ENCODE measurements at regions not wholly inside any gene's neighbourhood (a gene's known extent, or its start where the extent isn't known, plus 50 kb on each side); places are given as distances from the start of the nearest gene placed in this dataset.
A peak's percentile ranks its signal among the peaks of the same experiment; 100 is the strongest.
"Not testable (repeated sequence)": the region's sequence is repeated elsewhere in the genome, so short reads cannot be mapped to it uniquely, and the experiment has no call there.

GRCh38 chr10:30170814-30171213, 111.4 kb upstream of the JCAD start:
- DNase-seq (ENCODE audit: low read depth) = peak; percentile 73

- no peak for DNase-seq (ENCODE audit: low read depth)
Observed at GRCh38 chr10:30170146-30170545, 110.8 kb upstream of the JCAD start.

- DNase-seq (ENCODE audit: low read depth) = no peak
Observed at GRCh38 chr10:30169342-30169741, 110.0 kb upstream of the JCAD start.

- peak; percentile 45 for DNase-seq (ENCODE audit: low read depth)
Observed at GRCh38 chr10:30166929-30167328, 107.5 kb upstream of the JCAD start.

GRCh38 chr10:30163410-30163809, 104.0 kb upstream of the JCAD start:
- DNase-seq (ENCODE audit: low read depth) = not testable (repeated sequence)

GRCh38 chr10:30162796-30163195, 103.4 kb upstream of the JCAD start:
- DNase-seq (ENCODE audit: low read depth) = not testable (repeated sequence)

- no peak for DNase-seq (ENCODE audit: low read depth)
Observed at GRCh38 chr10:30160271-30160982, 101.0 kb upstream of the JCAD start.

- DNase-seq (ENCODE audit: low read depth) = not testable (repeated sequence)
Observed at GRCh38 chr10:30159614-30160013, 100.2 kb upstream of the JCAD start.

- DNase-seq (ENCODE audit: low read depth) = no peak
Observed at GRCh38 chr10:30158325-30158960, 99.1 kb upstream of the JCAD start.

GRCh38 chr10:30155401-30155800, 96.0 kb upstream of the JCAD start:
- DNase-seq (ENCODE audit: low read depth) = peak; percentile 41

- DNase-seq (ENCODE audit: low read depth) = no peak
Observed at GRCh38 chr10:30154561-30154960, 95.2 kb upstream of the JCAD start.

GRCh38 chr10:30154126-30154525, 94.7 kb upstream of the JCAD start:
- no peak for DNase-seq (ENCODE audit: low read depth)

GRCh38 chr10:30151581-30152389, 92.4 kb upstream of the JCAD start:
- DNase-seq (ENCODE audit: low read depth) = peak; percentile 98

GRCh38 chr10:30141423-30141822, 82.0 kb upstream of the JCAD start:
- DNase-seq (ENCODE audit: low read depth) = no peak

GRCh38 chr10:30134171-30134945, 75.0 kb upstream of the JCAD start:
- DNase-seq (ENCODE audit: low read depth) = no peak

GRCh38 chr10:30133198-30133597, 73.8 kb upstream of the JCAD start:
- DNase-seq (ENCODE audit: low read depth) = no peak

GRCh38 chr10:30131369-30131768, 72.0 kb upstream of the JCAD start:
- DNase-seq (ENCODE audit: low read depth) = not testable (repeated sequence)

- DNase-seq (ENCODE audit: low read depth) = not testable (repeated sequence)
Observed at GRCh38 chr10:30129326-30129725, 69.9 kb upstream of the JCAD start.

GRCh38 chr10:30127120-30127541, 67.7 kb upstream of the JCAD start:
- DNase-seq (ENCODE audit: low read depth) = peak; percentile 29

GRCh38 chr10:30125496-30125895, 66.1 kb upstream of the JCAD start:
- no peak for DNase-seq (ENCODE audit: low read depth)

GRCh38 chr10:30124704-30125103, 65.3 kb upstream of the JCAD start:
- no peak for DNase-seq (ENCODE audit: low read depth)

- DNase-seq (ENCODE audit: low read depth) = no peak
Observed at GRCh38 chr10:30121401-30121800, 62.0 kb upstream of the JCAD start.

Data from RPMI7951 (cell line).